ENCODE measurements at regions not wholly inside any gene's neighbourhood (a gene's known extent, or its start where the extent isn't known, plus 50 kb on each side); places are given as distances from the start of the nearest gene placed in this dataset.

DNA sequence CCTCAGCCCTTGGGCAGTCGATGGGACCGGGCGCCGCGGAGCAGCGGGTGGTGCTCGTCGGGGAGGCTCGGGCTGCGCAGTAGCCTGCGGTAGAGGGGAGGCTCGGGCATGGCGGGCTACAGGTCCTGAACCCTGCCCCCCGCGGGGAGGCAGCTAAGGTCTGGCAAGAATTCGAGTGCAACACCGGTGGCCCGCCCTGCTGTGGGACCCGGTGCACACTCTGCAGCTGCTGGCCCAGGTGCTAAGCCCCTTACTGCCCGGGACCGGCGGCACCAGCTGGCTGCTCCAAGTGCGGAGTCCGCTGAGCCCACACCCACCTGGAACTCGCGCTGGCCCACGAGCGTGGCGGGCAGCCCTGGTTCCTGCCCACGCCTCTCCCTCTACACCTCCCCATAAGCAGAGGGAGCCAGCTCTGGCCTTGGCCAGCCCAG is 377.7 kb upstream of the RBMS3 start:
- TF ChIP-seq EZH2 (IDR thresholded peaks at IDR 0.05) (no peak), CTCF (IDR thresholded peaks at IDR 0.05) (no peak)
